HepG2 (cell line): ENCODE measurements at regions not wholly inside any gene's neighbourhood (a gene's known extent, or its start where the extent isn't known, plus 50 kb on each side); places are given as distances from the start of the nearest gene placed in this dataset.

Experiments
- ATAC-seq: fragments of 200-7000 bp; cut with Tn5 transposase; 3 replicates; pipeline ENCODE4 v1.9.1; 2020; ENCODE audit warnings: mild to moderate bottlenecking, moderate library complexity
- BruUV-seq: library from RNA; stranded (reverse); fragments of 400-500 nt; replicated peaks from 2 replicates; lab custom pipeline; 2021; lab: Mats Ljungman, UMichigan
- CTCF ChIA-PET: fragments of 300-600 bp; formaldehyde crosslinking; extraction: SDS; loops from one replicate; lab custom pipeline; 2021; ENCODE audit warnings: low total read pairs, inconsistent platforms, low intra/inter-chr PET ratio; lab: Yijun Ruan, JAX
- POLR2A ChIA-PET: fragments of 350-600 bp; sonication (Branson Sonifier 250); formaldehyde crosslinking; loops from one replicate; lab custom pipeline; 2020; ENCODE audit warnings: antibody characterized with exemption, inconsistent platforms; lab: Yijun Ruan, JAX
- DNase-seq: peaks from one replicate; pipeline ENCODE4 v3.0.0-alpha.2; 2015; ENCODE audit warnings: low spot score
- FAIRE-seq: peaks from 3 replicates; lab custom pipeline; 2011; peaks lifted over from hg19 to GRCh38; lab: Jason Lieb, UNC
- H2AFZ ChIP-seq: one replicate; pipeline ENCODE4 v1.6.1; 2011; ENCODE audit warnings: low read length, inconsistent platforms
- H3K27ac ChIP-seq: fragments of 300-600 bp; 3 replicates; pipeline ENCODE4 v1.8.0; 2011; ENCODE audit warnings: mixed run types, mild to moderate bottlenecking, mixed read lengths, low read length, inconsistent platforms; ENCODE audit not compliant: insufficient read depth; ENCODE audit errors: extremely low read length
- H3K27me3 ChIP-seq, 2 experiments: fragments of 200-600 bp in 1 of 2; 2 replicates in 1 of 2; 3 replicates in 1 of 2; pipeline versions ENCODE4 v1.6.0 to v1.8.0; 2011; ENCODE audit warnings: low read length in 2 of 2, mild to moderate bottlenecking in 2 of 2, moderate library complexity in 2 of 2, inconsistent platforms in 1 of 2; ENCODE audit not compliant: insufficient read depth in 2 of 2, control insufficient read depth in 1 of 2
- H3K36me3 ChIP-seq, 2 experiments: fragments of 200-600 bp in 1 of 2; replicated peaks in 1 of 2; 2 replicates in 1 of 2; 3 replicates in 1 of 2; pipeline versions ENCODE4 v1.5.1 to v1.8.0; 2011; ENCODE audit warnings: low read length in 2 of 2, inconsistent platforms in 1 of 2; ENCODE audit not compliant: insufficient read depth in 2 of 2, control insufficient read depth in 1 of 2
- H3K4me1 ChIP-seq: 2 replicates; pipeline ENCODE4 v1.5.1; 2012; ENCODE audit warnings: low read length, inconsistent platforms; ENCODE audit not compliant: insufficient read depth
- H3K4me2 ChIP-seq: 2 replicates; pipeline ENCODE4 v1.6.0; 2011; ENCODE audit warnings: low read depth, low read length, inconsistent platforms
- H3K4me3 ChIP-seq, 3 experiments: fragments of 200-600 bp in 1 of 3; sonication (generic), shearing (Covaris generic) in 1 of 3; replicated peaks in 1 of 3; 2 replicates each; pipeline ENCODE4 v1.5.1; 2011 to 2016; ENCODE audit warnings: low read length in 3 of 3, inconsistent platforms in 2 of 3, low read depth in 2 of 3, mild to moderate bottlenecking in 2 of 3, control low read depth in 1 of 3, mixed read lengths in 1 of 3; ENCODE audit not compliant: insufficient read depth in 1 of 3
- H3K79me2 ChIP-seq: one replicate; pipeline ENCODE4 v1.6.1; 2011; ENCODE audit warnings: low read length, inconsistent platforms; ENCODE audit not compliant: insufficient read depth
- H3K9ac ChIP-seq: 2 replicates; pipeline ENCODE4 v1.6.0; 2011; ENCODE audit warnings: mild to moderate bottlenecking, low read depth, low read length, inconsistent platforms; ENCODE audit not compliant: insufficient read depth
- H3K9me3 ChIP-seq: 2 replicates; pipeline ENCODE4 v1.5.1; 2012; ENCODE audit warnings: mild to moderate bottlenecking, low read length
- H4K20me1 ChIP-seq: 2 replicates; pipeline ENCODE4 v1.6.0; 2011; ENCODE audit warnings: inconsistent platforms, mild to moderate bottlenecking, low read length, moderate library complexity; ENCODE audit not compliant: insufficient read depth
- BORCS8-MEF2B ChIP-seq: sonication (generic); formaldehyde crosslinking; IDR thresholded peaks from 2 replicates; pipeline ENCODE4 v1.8.0; 2022; ENCODE audit warnings: mild to moderate bottlenecking, missing genetic modification reagents
- CEBPB ChIP-seq: IDR thresholded peaks from 2 replicates; pipeline ENCODE4 v1.6.1; 2011; ENCODE audit warnings: low read depth, low read length, improper control_type of control experiment, borderline replicate concordance
- CREBL2 ChIP-seq: sonication (generic); formaldehyde crosslinking; IDR thresholded peaks from 2 replicates; pipeline ENCODE4 v1.8.1; 2023; ENCODE audit warnings: missing genetic modification reagents, mild to moderate bottlenecking, borderline replicate concordance
- DPF2 ChIP-seq: sonication (generic); formaldehyde crosslinking; IDR thresholded peaks from 2 replicates; pipeline ENCODE4 v1.4.0; 2020; ENCODE audit warnings: mild to moderate bottlenecking, low read depth, missing genetic modification reagents, borderline replicate concordance
- FOXC1 ChIP-seq: sonication (generic); formaldehyde crosslinking; IDR thresholded peaks from 2 replicates; pipeline ENCODE4 v1.8.0; 2022; ENCODE audit warnings: mild to moderate bottlenecking, missing genetic modification reagents, borderline replicate concordance
- HBP1 ChIP-seq: IDR thresholded peaks from 2 replicates; pipeline ENCODE4 v1.6.1; 2016; ENCODE audit warnings: low read depth, control low read depth
- HDAC6 ChIP-seq: fragments of 200-600 bp; sonication (generic); IDR thresholded peaks from 2 replicates; pipeline ENCODE4 v1.7.0; 2017; ENCODE audit warnings: mild to moderate bottlenecking, antibody characterized with exemption, low read length, low read depth
- KMT2B ChIP-seq: IDR thresholded peaks from 2 replicates; pipeline ENCODE4 v1.6.1; 2016; ENCODE audit warnings: missing genetic modification reagents, missing compliant biosample characterization
- NCOA1 ChIP-seq: sonication (generic); formaldehyde crosslinking; IDR thresholded peaks from 2 replicates; pipeline ENCODE4 v1.9.0; 2021; ENCODE audit warnings: missing genetic modification reagents
- SP5 ChIP-seq: IDR thresholded peaks from 2 replicates; pipeline ENCODE4 v1.6.1; 2016; ENCODE audit warnings: low read depth, borderline replicate concordance
- THAP7 ChIP-seq: sonication (generic); formaldehyde crosslinking; IDR thresholded peaks from 2 replicates; pipeline ENCODE4 v1.8.1; 2023; ENCODE audit warnings: mild to moderate bottlenecking, missing genetic modification reagents
- ZBTB37 ChIP-seq: sonication (generic); formaldehyde crosslinking; IDR thresholded peaks from 2 replicates; pipeline ENCODE4 v1.4.0; 2020; ENCODE audit warnings: mild to moderate bottlenecking, missing genetic modification reagents
- ZFX ChIP-seq: sonication (generic); formaldehyde crosslinking; IDR thresholded peaks from 2 replicates; pipeline ENCODE4 v1.4.0; 2020; ENCODE audit warnings: mild to moderate bottlenecking, low read depth, missing genetic modification reagents, moderate library complexity
- ZNF230 ChIP-seq: sonication (generic); formaldehyde crosslinking; IDR thresholded peaks from 2 replicates; pipeline ENCODE4 v1.4.0; 2020; ENCODE audit warnings: mild to moderate bottlenecking, missing genetic modification reagents
- ZNF567 ChIP-seq: sonication (generic); formaldehyde crosslinking; IDR thresholded peaks from 2 replicates; pipeline ENCODE4 v1.8.1; 2023; ENCODE audit warnings: mild to moderate bottlenecking, missing genetic modification reagents, borderline replicate concordance
- WGBS: methylation state at CpG from one replicate; pipeline ENCODE4 v1.1.6; 2017; ENCODE audit warnings: low lambda C conversion rate; 5-methylcytosine and 5-hydroxymethylcytosine counted together
- in situ Hi-C: cut with HindIII; loops from 2 replicates; pipeline ENCODE4 v1.10.0; 2017; ENCODE audit warnings: low pct_unique_long_range_greater_than_20kb; ENCODE audit not compliant: extremely low pct_ligation_motif_present
- intact Hi-C: fragments of 100-400 bp; cut with micrococcal nuclease; formaldehyde crosslinking; loops from one replicate; pipeline ENCODE4 v1.10.0; 2022; ENCODE audit not compliant: unreplicated experiment

- Histone ChIP-seq H3K4me2 (no peak overlapping the region), H3K4me1 (peaks cover 6% of the 10 kb centered on the region), H2AFZ (no peak overlapping the region), H3K27me3 (0 out of 5 replicates have a peak, but pooled peaks cover 0 to 1% of the 10 kb centered on the region in 2 experiments), H3K4me3 (no peak overlapping the region), H3K27ac (no peak overlapping the region), H3K9ac (no peak overlapping the region), H3K36me3 (no peaks in the 10 kb centered on the region), H4K20me1 (no peaks in the 10 kb centered on the region), H3K79me2 (no peaks in the 10 kb centered on the region), H3K9me3 (no peaks in the 10 kb centered on the region)
- ChIA-PET CTCF (no interaction called here), POLR2A (no interaction called here)
- in situ Hi-C loops, result no loop called here
- intact Hi-C loops, result no loop called here
- BruUV-seq, result no TSS peak
- no peak for DNase-seq
- ATAC-seq, result no peak
- TF ChIP-seq ZNF567, result no peak
- no peak for TF ChIP-seq CREBL2 (CRISPR knock-in tag)
- no peak for TF ChIP-seq FOXC1
- TF ChIP-seq ZNF230 (CRISPR knock-in tag), result no peak
- TF ChIP-seq DPF2 (CRISPR knock-in tag), result no peak
- whole genome bisulfite sequencing, result 0% methylated on average over 1 of the region's 5 CpGs
- FAIRE-seq, result no peak
Observed at GRCh38 chrX:68908071-68908470, 79.2 kb downstream of the EFNB1 start.

- H3K4me1 ChIP-seq, result peaks cover 11% of the 10 kb centered on the region
- BruUV-seq, result no TSS peak
- H3K36me3 ChIP-seq, result no peaks in the 10 kb centered on the region
- peak; percentile 36 for FAIRE-seq
- no peak overlapping the region for H3K4me3 ChIP-seq
- DNase-seq, result peak; percentile 26
- H3K9me3 ChIP-seq, result no peaks in the 10 kb centered on the region
- H3K27ac ChIP-seq, result no peak overlapping the region
- ChIA-PET POLR2A (no interaction called here), CTCF (no interaction called here)
- in situ Hi-C loops, result no loop called here
- no peaks in the 10 kb centered on the region for H4K20me1 ChIP-seq
- WGBS, result 20% methylated on average over 1 of the region's 9 CpGs
- peak overlapping the region; percentile 23; the same call in 1 of the 2 replicates for H3K4me2 ChIP-seq
- H2AFZ ChIP-seq, result no peak overlapping the region
- H3K79me2 ChIP-seq, result no peaks in the 10 kb centered on the region
- H3K27me3 ChIP-seq, result no peaks in the 10 kb centered on the region
- intact Hi-C loops, result no loop called here
- no peak overlapping the region for H3K9ac ChIP-seq
- peak; percentile 95 for ATAC-seq
- no peak for TF ChIP-seq THAP7 (CRISPR knock-in tag)
- TF ChIP-seq NCOA1 (CRISPR knock-in tag), result no peak
- TF ChIP-seq ZFX (CRISPR knock-in tag), result no peak
- no peak for TF ChIP-seq BORCS8-MEF2B
- no peak for TF ChIP-seq HDAC6
- TF ChIP-seq KMT2B (CRISPR knock-in tag), result no peak
- TF ChIP-seq HBP1 (CRISPR knock-in tag), result no peak
- no peak for TF ChIP-seq SP5 (CRISPR knock-in tag)
- TF ChIP-seq ZBTB37 (CRISPR knock-in tag), result peak; percentile 77
- TF ChIP-seq CEBPB, result peak; percentile 70
Observed at GRCh38 chrX:68902706-68903504, 74.1 kb downstream of the EFNB1 start.
